Tibial nerve (tissue), 4 donors: ENCODE measurements at regions not wholly inside any gene's neighbourhood (a gene's known extent, or its start where the extent isn't known, plus 50 kb on each side); places are given as distances from the start of the nearest gene placed in this dataset.

Experiments used
- EP300 ChIP-seq, 2 donors: sonication (generic); formaldehyde crosslinking; IDR thresholded peaks; one replicate each; pipeline ENCODE4 v1.6.1; 2017; ENCODE audit warnings: antibody characterized with exemption in 2 of 2, mild to moderate bottlenecking in 1 of 2
- POLR2A ChIP-seq, 2 donors: fragments of 450-650 bp; IDR thresholded peaks; one replicate each; pipeline ENCODE4 v1.6.1; 2017; ENCODE audit warnings: antibody characterized with exemption in 2 of 2, mild to moderate bottlenecking in 2 of 2, moderate library complexity in 2 of 2
- TF ChIP-seq, protein P1 (sequence below), 5 experiments: fragments of 200-600 bp in 3 of 5; fragments of 450-650 bp in 2 of 5; sonication (generic) in 3 of 5; IDR thresholded peaks; one replicate each; pipeline ENCODE4 v1.5.1; 2016 to 2019; ENCODE audit warnings: antibody characterized with exemption in 5 of 5, mild to moderate bottlenecking in 3 of 5, moderate library complexity in 2 of 5

DNA sequence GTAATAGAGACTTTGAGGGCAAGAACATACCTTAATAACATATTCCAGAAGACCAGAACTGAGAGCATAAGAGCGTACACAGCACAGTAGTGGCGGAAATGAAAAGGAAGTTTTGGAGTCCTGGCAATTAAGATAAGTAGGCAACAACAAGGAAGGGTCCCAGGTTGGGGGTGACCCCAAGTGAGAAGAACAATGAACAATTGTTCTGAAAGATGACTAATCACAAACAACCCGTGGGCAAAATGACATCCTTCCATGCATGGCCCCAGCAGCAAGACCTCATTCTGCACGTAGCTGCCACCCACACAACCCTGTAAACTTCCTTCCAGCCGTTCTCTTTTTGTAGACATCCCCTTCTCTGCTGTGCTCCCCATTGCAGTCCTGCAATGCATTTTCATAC lies 384.4 kb upstream of the PABPC4L start:
- TF ChIP-seq POLR2A (IDR thresholded peaks at IDR 0.05), result no peak
- TF ChIP-seq, protein P1, sequence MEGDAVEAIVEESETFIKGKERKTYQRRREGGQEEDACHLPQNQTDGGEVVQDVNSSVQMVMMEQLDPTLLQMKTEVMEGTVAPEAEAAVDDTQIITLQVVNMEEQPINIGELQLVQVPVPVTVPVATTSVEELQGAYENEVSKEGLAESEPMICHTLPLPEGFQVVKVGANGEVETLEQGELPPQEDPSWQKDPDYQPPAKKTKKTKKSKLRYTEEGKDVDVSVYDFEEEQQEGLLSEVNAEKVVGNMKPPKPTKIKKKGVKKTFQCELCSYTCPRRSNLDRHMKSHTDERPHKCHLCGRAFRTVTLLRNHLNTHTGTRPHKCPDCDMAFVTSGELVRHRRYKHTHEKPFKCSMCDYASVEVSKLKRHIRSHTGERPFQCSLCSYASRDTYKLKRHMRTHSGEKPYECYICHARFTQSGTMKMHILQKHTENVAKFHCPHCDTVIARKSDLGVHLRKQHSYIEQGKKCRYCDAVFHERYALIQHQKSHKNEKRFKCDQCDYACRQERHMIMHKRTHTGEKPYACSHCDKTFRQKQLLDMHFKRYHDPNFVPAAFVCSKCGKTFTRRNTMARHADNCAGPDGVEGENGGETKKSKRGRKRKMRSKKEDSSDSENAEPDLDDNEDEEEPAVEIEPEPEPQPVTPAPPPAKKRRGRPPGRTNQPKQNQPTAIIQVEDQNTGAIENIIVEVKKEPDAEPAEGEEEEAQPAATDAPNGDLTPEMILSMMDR (IDR thresholded peaks at IDR 0.05), result no peak
- TF ChIP-seq EP300 (IDR thresholded peaks at IDR 0.05), result no peak
